ACC112 (cell line): ENCODE measurements at regions not wholly inside any gene's neighbourhood (a gene's known extent, or its start where the extent isn't known, plus 50 kb on each side); places are given as distances from the start of the nearest gene placed in this dataset.

Experiments used
- H2AFZ ChIP-seq: fragments of 200-600 bp; sonication (generic); one replicate; pipeline ENCODE4 v1.6.0; 2017; ENCODE audit warnings: antibody characterized with exemption, low read length; ENCODE audit not compliant: unreplicated experiment
- H3K27ac ChIP-seq: fragments of 200-600 bp; sonication (generic); 2 replicates; pipeline ENCODE4 v1.5.1; 2014; ENCODE audit warnings: low read depth, mild to moderate bottlenecking, antibody characterized with exemption, low read length, moderate library complexity
- H3K27me3 ChIP-seq: fragments of 200-600 bp; sonication (generic); 2 replicates; pipeline ENCODE4 v1.6.1; 2014; ENCODE audit warnings: mild to moderate bottlenecking, antibody characterized with exemption, low read length, moderate library complexity, mixed read lengths; ENCODE audit not compliant: insufficient read depth
- H3K36me3 ChIP-seq: fragments of 200-600 bp; sonication (generic); 2 replicates; pipeline ENCODE4 v1.6.1; 2016; ENCODE audit warnings: mild to moderate bottlenecking, antibody characterized with exemption, low read length, moderate library complexity, mixed read lengths; ENCODE audit not compliant: insufficient read depth
- H3K4me1 ChIP-seq: fragments of 200-600 bp; sonication (generic); one replicate; pipeline ENCODE4 v1.6.1; 2016; ENCODE audit warnings: low read length, mixed read lengths; ENCODE audit not compliant: insufficient read depth, unreplicated experiment, control insufficient read depth
- H3K4me3 ChIP-seq: fragments of 200-600 bp; sonication (generic); 2 replicates; pipeline ENCODE4 v1.5.1; 2014; ENCODE audit warnings: mild to moderate bottlenecking, low read depth, low read length
- H3K79me2 ChIP-seq: fragments of 200-600 bp; sonication (generic); one replicate; pipeline ENCODE4 v1.6.0; 2016; ENCODE audit warnings: low read length; ENCODE audit not compliant: control insufficient read depth, unreplicated experiment, insufficient read depth

- no peaks in the 10 kb centered on the region for H3K79me2 ChIP-seq
- H3K36me3 ChIP-seq = no peaks in the 10 kb centered on the region
- H3K27me3 ChIP-seq = no peaks in the 10 kb centered on the region
- H3K27ac ChIP-seq = no peak overlapping the region
- H2AFZ ChIP-seq = no peak overlapping the region
- H3K4me3 ChIP-seq = no peak overlapping the region
- no peaks in the 10 kb centered on the region for H3K4me1 ChIP-seq
Measured at GRCh38 chr5:145681686-145682085, 153.5 kb downstream of the PRELID2 start.

DNA sequence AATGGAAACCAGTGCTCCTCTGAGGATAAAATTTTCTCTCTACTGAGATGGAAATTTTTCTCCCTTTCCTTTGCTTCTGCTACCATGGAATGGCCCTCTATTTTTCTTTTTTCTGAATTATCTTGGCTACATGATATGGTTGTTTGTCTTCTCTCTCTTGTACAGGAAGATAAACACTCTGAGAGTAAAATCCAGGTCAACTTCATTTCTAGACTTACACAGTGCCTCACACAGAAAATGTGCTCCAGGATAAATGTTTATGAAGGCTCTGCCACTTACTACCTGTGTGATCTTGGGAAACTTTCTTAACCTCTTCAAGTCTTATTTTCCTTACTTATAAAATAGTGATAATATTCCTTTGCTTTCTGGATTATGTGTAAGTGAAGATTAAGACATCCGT is 153.9 kb downstream of the PRELID2 start:
- Histone ChIP-seq H2AFZ (no peak overlapping the region), H3K27ac (no peak overlapping the region), H3K4me1 (no peaks in the 10 kb centered on the region), H3K4me3 (no peak overlapping the region), H3K27me3 (no peaks in the 10 kb centered on the region), H3K79me2 (no peaks in the 10 kb centered on the region), H3K36me3 (no peaks in the 10 kb centered on the region)

- Histone ChIP-seq H2AFZ (no peak overlapping the region), H3K27ac (no peak overlapping the region), H3K79me2 (no peaks in the 10 kb centered on the region), H3K27me3 (no peaks in the 10 kb centered on the region), H3K36me3 (no peaks in the 10 kb centered on the region), H3K4me1 (no peaks in the 10 kb centered on the region), H3K4me3 (no peak overlapping the region)
Measured at GRCh38 chr5:145680767-145681166, 154.4 kb downstream of the PRELID2 start.

DNA sequence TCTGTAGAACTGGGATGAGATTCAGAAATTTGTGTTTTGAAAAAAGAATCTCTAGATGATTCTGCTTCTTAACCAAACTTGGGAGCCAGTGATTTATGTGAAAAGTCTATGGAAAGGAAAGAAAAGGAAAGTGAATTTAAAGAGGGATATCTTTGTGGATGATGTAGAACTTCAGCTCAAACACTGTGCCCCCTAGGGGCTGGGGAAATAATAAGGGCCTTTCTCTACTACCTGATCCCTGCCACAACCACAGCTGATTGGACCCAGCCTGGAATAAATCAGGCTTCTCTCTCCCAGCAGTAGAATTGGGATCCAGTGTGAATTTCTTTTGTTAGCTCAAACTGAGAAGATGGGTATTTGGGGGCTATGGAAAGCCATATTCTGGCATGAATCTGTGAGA is 155.0 kb downstream of the PRELID2 start:
- Histone ChIP-seq H2AFZ (no peak overlapping the region), H3K4me1 (no peaks in the 10 kb centered on the region), H3K27me3 (no peaks in the 10 kb centered on the region), H3K79me2 (no peaks in the 10 kb centered on the region), H3K27ac (no peak overlapping the region), H3K4me3 (no peak overlapping the region), H3K36me3 (no peaks in the 10 kb centered on the region)

GRCh38 chr5:145678255-145678654 is 156.9 kb downstream of the PRELID2 start:
- Histone ChIP-seq H3K4me1 (no peaks in the 10 kb centered on the region), H3K36me3 (no peaks in the 10 kb centered on the region), H3K4me3 (no peak overlapping the region), H2AFZ (no peak overlapping the region), H3K79me2 (no peaks in the 10 kb centered on the region), H3K27me3 (no peaks in the 10 kb centered on the region), H3K27ac (no peak overlapping the region)

GRCh38 chr5:145673786-145674185 is 161.4 kb downstream of the PRELID2 start:
- Histone ChIP-seq H3K4me3 (no peak overlapping the region), H3K4me1 (no peaks in the 10 kb centered on the region), H2AFZ (no peak overlapping the region), H3K27me3 (no peaks in the 10 kb centered on the region), H3K36me3 (no peaks in the 10 kb centered on the region), H3K79me2 (no peaks in the 10 kb centered on the region), H3K27ac (no peak overlapping the region)

- Histone ChIP-seq H3K27ac (no peak overlapping the region), H3K79me2 (no peaks in the 10 kb centered on the region), H2AFZ (no peak overlapping the region), H3K36me3 (no peaks in the 10 kb centered on the region), H3K4me1 (no peaks in the 10 kb centered on the region), H3K4me3 (no peak overlapping the region), H3K27me3 (no peaks in the 10 kb centered on the region)
Measured at GRCh38 chr5:145668714-145669113, 166.4 kb downstream of the PRELID2 start.

GRCh38 chr5:145667742-145668141 is 167.4 kb downstream of the PRELID2 start:
- Histone ChIP-seq H2AFZ (no peak overlapping the region), H3K27ac (no peak overlapping the region), H3K36me3 (no peaks in the 10 kb centered on the region), H3K27me3 (no peaks in the 10 kb centered on the region), H3K79me2 (no peaks in the 10 kb centered on the region), H3K4me3 (no peak overlapping the region), H3K4me1 (no peaks in the 10 kb centered on the region)

DNA sequence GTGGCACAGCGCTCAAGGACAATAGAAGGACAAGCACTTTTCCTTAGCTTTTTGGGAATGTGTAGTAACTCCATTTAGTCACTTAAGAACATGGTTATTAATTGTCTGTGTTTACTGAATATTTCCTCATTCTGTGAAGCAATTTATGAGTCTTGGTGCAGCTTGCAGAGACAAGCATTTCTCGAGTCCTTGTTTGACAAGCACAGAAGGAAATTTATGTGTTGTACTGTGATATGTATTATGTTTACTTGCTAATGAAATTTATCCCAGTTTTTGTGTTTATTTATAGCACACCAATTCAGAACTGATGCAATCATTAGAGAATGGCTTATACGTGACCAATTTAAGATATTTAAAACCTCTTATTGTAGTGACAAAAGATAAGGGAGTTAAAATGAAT is 168.6 kb downstream of the PRELID2 start:
- H3K4me3 ChIP-seq = no peak overlapping the region
- H2AFZ ChIP-seq = no peak overlapping the region
- no peaks in the 10 kb centered on the region for H3K27me3 ChIP-seq
- no peaks in the 10 kb centered on the region for H3K79me2 ChIP-seq
- H3K27ac ChIP-seq = no peak overlapping the region
- H3K4me1 ChIP-seq = no peaks in the 10 kb centered on the region
- H3K36me3 ChIP-seq = no peaks in the 10 kb centered on the region

DNA sequence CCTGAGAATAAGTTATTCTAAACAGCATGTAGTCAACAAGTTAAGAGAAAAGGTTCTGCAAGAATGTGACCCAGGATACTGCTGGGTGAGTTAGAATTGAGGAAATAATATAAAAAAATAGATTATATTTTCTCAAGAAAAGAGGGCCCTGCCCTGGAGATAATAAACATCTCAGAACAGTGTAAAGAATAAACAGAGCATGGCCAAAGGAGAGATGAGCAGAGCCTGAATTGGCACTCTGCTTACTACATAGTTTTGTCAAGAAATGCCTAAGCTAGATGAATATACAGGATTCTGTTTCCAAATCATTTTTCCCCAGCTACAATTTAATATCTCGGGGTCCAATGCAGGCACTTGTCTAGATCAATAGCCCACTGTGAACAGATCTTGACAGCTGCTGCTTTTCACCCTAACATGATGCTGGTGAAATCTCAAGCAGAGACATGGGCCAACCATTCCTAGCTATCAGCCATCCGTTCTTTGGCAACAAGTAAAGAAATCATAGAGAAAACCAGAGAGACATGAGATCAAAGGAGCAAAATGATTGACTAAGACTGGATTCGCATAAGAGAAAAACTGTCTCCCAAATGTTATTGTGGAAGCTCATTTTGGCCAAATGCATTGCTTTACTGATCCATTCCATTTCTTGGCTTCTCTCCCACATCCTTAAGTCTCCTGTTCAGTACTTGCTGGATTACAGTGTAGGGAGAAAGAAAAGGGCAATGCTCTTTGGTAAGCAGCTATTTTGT is 173.2 kb downstream of the PRELID2 start:
- Histone ChIP-seq H3K79me2 (no peaks in the 10 kb centered on the region), H3K27ac (no peak overlapping the region), H3K4me1 (no peaks in the 10 kb centered on the region), H3K27me3 (no peaks in the 10 kb centered on the region), H2AFZ (no peak overlapping the region), H3K36me3 (no peaks in the 10 kb centered on the region), H3K4me3 (no peak overlapping the region)

GRCh38 chr5:145660897-145661640 is 174.1 kb downstream of the PRELID2 start:
- Histone ChIP-seq H3K36me3 (no peaks in the 10 kb centered on the region), H3K4me3 (no peak overlapping the region), H3K79me2 (no peaks in the 10 kb centered on the region), H3K27me3 (no peaks in the 10 kb centered on the region), H3K27ac (no peak overlapping the region), H3K4me1 (no peaks in the 10 kb centered on the region), H2AFZ (no peak overlapping the region)
